HUES48 (cell line): ENCODE measurements at regions not wholly inside any gene's neighbourhood (a gene's known extent, or its start where the extent isn't known, plus 50 kb on each side); places are given as distances from the start of the nearest gene placed in this dataset.

Experiments
- H3K27ac ChIP-seq: one replicate; pipeline ENCODE4 v1.7.0; 2013; ENCODE audit warnings: low read depth, low read length, inconsistent platforms
- H3K27me3 ChIP-seq: 2 replicates; pipeline ENCODE4 v1.6.1; 2013; ENCODE audit warnings: mild to moderate bottlenecking, low read length; ENCODE audit not compliant: control insufficient read depth, insufficient read depth
- H3K36me3 ChIP-seq: 2 replicates; pipeline ENCODE4 v1.6.1; 2013; ENCODE audit warnings: low read length; ENCODE audit not compliant: control insufficient read depth, insufficient read depth
- H3K4me1 ChIP-seq: 2 replicates; pipeline ENCODE4 v1.6.1; 2013; ENCODE audit warnings: mild to moderate bottlenecking, low read length; ENCODE audit not compliant: control insufficient read depth, insufficient read depth
- H3K4me3 ChIP-seq: 2 replicates; pipeline ENCODE4 v1.5.1; 2013; ENCODE audit warnings: mild to moderate bottlenecking, low read depth, low read length
- H3K9ac ChIP-seq: 2 replicates; pipeline ENCODE4 v1.6.1; 2013; ENCODE audit warnings: mild to moderate bottlenecking, low read depth, low read length, moderate library complexity
- H3K9me3 ChIP-seq: 2 replicates; pipeline ENCODE4 v1.6.1; 2013; ENCODE audit warnings: low read length; ENCODE audit not compliant: control insufficient read depth, insufficient read depth

GRCh38 chr3:144200466-144200865, 228.8 kb downstream of the DIPK2A start:
- H3K27me3 ChIP-seq: no peaks in the 10 kb centered on the region
- H3K4me1 ChIP-seq: no peaks in the 10 kb centered on the region
- H3K9ac ChIP-seq: no peak overlapping the region
- no peak overlapping the region for H3K4me3 ChIP-seq
- no peak overlapping the region for H3K27ac ChIP-seq
- no peaks in the 10 kb centered on the region for H3K36me3 ChIP-seq
- H3K9me3 ChIP-seq: no peaks in the 10 kb centered on the region

- no peak overlapping the region for H3K4me3 ChIP-seq
- peaks cover 7% of the 10 kb centered on the region; the same call in 1 of the 2 replicates for H3K4me1 ChIP-seq
- H3K9me3 ChIP-seq: no peaks in the 10 kb centered on the region
- H3K27me3 ChIP-seq: no peaks in the 10 kb centered on the region
- no peak overlapping the region for H3K9ac ChIP-seq
- H3K27ac ChIP-seq: no peak overlapping the region
- H3K36me3 ChIP-seq: no peaks in the 10 kb centered on the region
Observed at GRCh38 chr3:144221761-144222160, 250.1 kb downstream of the DIPK2A start.

GRCh38 chr3:144229330-144229729, 257.7 kb downstream of the DIPK2A start:
- no peaks in the 10 kb centered on the region for H3K4me1 ChIP-seq
- H3K9me3 ChIP-seq: no peaks in the 10 kb centered on the region

DNA sequence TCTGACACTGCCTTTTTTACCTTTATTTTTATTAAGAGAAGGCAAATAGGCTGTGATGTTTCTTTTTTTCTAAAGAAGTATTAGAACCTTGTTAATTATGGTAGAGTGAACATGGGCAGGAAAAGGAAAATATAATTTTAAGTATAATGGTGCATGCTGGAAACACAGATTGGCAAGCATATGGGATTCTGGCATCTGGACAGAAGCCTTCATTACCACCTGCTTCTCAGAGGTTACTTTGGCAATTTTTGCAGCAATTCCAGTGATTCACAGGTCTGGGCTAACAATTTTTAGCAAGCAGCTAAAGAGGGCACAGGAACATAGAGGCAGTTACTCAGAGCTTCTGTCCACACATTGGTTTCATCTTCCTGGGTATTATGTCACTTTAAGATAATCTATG, 258.3 kb downstream of the DIPK2A start:
- no peaks in the 10 kb centered on the region for H3K4me1 ChIP-seq
- H3K27me3 ChIP-seq: no peaks in the 10 kb centered on the region
- no peak overlapping the region for H3K4me3 ChIP-seq
- H3K9me3 ChIP-seq: no peaks in the 10 kb centered on the region
- no peaks in the 10 kb centered on the region for H3K36me3 ChIP-seq
- no peak overlapping the region for H3K9ac ChIP-seq
- H3K27ac ChIP-seq: no peak overlapping the region

More at GRCh38 chr3:144229330-144229729, 257.7 kb downstream of the DIPK2A start:
- H3K36me3 ChIP-seq: no peaks in the 10 kb centered on the region
- H3K9ac ChIP-seq: no peak overlapping the region
- no peak overlapping the region for H3K27ac ChIP-seq
- no peak overlapping the region for H3K4me3 ChIP-seq
- no peaks in the 10 kb centered on the region for H3K27me3 ChIP-seq

GRCh38 chr3:144235489-144235888, 263.9 kb downstream of the DIPK2A start:
- Histone ChIP-seq H3K27ac (no peak overlapping the region), H3K27me3 (no peaks in the 10 kb centered on the region), H3K9ac (no peak overlapping the region), H3K36me3 (no peaks in the 10 kb centered on the region), H3K4me3 (no peak overlapping the region), H3K4me1 (no peaks in the 10 kb centered on the region), H3K9me3 (no peaks in the 10 kb centered on the region)

- H3K36me3 ChIP-seq: no peaks in the 10 kb centered on the region
- no peaks in the 10 kb centered on the region for H3K27me3 ChIP-seq
- no peak overlapping the region for H3K9ac ChIP-seq
- H3K4me3 ChIP-seq: no peak overlapping the region
- no peaks in the 10 kb centered on the region for H3K9me3 ChIP-seq
- no peaks in the 10 kb centered on the region for H3K4me1 ChIP-seq
- H3K27ac ChIP-seq: no peak overlapping the region
Observed at GRCh38 chr3:144237351-144237750, 265.7 kb downstream of the DIPK2A start.

- Histone ChIP-seq H3K4me1 (no peaks in the 10 kb centered on the region), H3K27me3 (no peaks in the 10 kb centered on the region), H3K9ac (no peak overlapping the region), H3K9me3 (no peaks in the 10 kb centered on the region), H3K36me3 (no peaks in the 10 kb centered on the region), H3K4me3 (no peak overlapping the region), H3K27ac (no peak overlapping the region)
Observed at GRCh38 chr3:144241404-144241803, 269.8 kb downstream of the DIPK2A start.

- Histone ChIP-seq H3K36me3 (no peaks in the 10 kb centered on the region), H3K9me3 (no peaks in the 10 kb centered on the region), H3K27ac (no peak overlapping the region), H3K27me3 (no peaks in the 10 kb centered on the region), H3K4me1 (no peaks in the 10 kb centered on the region), H3K9ac (no peak overlapping the region), H3K4me3 (no peak overlapping the region)
Observed at GRCh38 chr3:144242747-144243146, 271.1 kb downstream of the DIPK2A start.

GRCh38 chr3:144244662-144245061, 273.0 kb downstream of the DIPK2A start:
- Histone ChIP-seq H3K9me3 (no peaks in the 10 kb centered on the region), H3K27me3 (no peaks in the 10 kb centered on the region), H3K9ac (no peak overlapping the region), H3K4me3 (no peak overlapping the region), H3K27ac (no peak overlapping the region), H3K4me1 (no peaks in the 10 kb centered on the region), H3K36me3 (no peaks in the 10 kb centered on the region)

DNA sequence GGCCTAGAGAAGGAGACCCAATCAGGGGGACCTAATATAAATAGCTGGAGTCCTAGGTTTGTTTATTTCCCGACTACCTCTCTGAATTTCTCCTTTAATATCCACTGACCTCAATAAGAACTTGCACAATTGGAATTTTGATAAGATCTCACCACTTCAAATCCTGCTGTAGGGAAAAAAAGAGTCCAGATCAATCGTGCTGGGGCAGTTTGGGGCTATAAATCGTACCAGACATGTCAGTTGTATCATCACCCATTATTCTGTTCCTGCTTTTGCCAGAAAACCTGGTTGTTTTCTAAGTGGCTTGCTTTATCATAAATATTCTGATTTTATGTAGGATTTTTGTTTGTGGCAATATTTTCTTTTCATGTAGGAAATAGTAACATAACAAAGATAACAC, 281.3 kb downstream of the DIPK2A start:
- Histone ChIP-seq H3K9ac (no peak overlapping the region), H3K27me3 (no peaks in the 10 kb centered on the region), H3K4me3 (no peak overlapping the region), H3K4me1 (peaks cover 4% of the 10 kb centered on the region; the same call in 1 of the 2 replicates), H3K27ac (no peak overlapping the region), H3K36me3 (no peaks in the 10 kb centered on the region), H3K9me3 (no peaks in the 10 kb centered on the region)

GRCh38 chr3:144257381-144257780, 285.8 kb downstream of the DIPK2A start:
- peaks cover 4% of the 10 kb centered on the region; the same call in 1 of the 2 replicates for H3K4me1 ChIP-seq
- H3K4me3 ChIP-seq: no peak overlapping the region
- H3K27ac ChIP-seq: no peak overlapping the region
- no peaks in the 10 kb centered on the region for H3K9me3 ChIP-seq
- H3K27me3 ChIP-seq: no peaks in the 10 kb centered on the region
- H3K36me3 ChIP-seq: no peaks in the 10 kb centered on the region
- H3K9ac ChIP-seq: no peak overlapping the region

GRCh38 chr3:144259267-144259666, 287.6 kb downstream of the DIPK2A start:
- Histone ChIP-seq H3K9me3 (no peaks in the 10 kb centered on the region), H3K9ac (no peak overlapping the region), H3K4me3 (no peak overlapping the region), H3K36me3 (no peaks in the 10 kb centered on the region), H3K4me1 (peaks cover 4% of the 10 kb centered on the region; the same call in 1 of the 2 replicates), H3K27me3 (no peaks in the 10 kb centered on the region), H3K27ac (no peak overlapping the region)
